HepG2 (cell line): ENCODE measurements at regions not wholly inside any gene's neighbourhood (a gene's known extent, or its start where the extent isn't known, plus 50 kb on each side); places are given as distances from the start of the nearest gene placed in this dataset.

Source experiments
- ATAC-seq: fragments of 200-7000 bp; cut with Tn5 transposase; 3 replicates; pipeline ENCODE4 v1.9.1; 2020; ENCODE audit warnings: mild to moderate bottlenecking, moderate library complexity
- BruUV-seq: library from RNA; stranded (reverse); fragments of 400-500 nt; replicated peaks from 2 replicates; lab custom pipeline; 2021; lab: Mats Ljungman, UMichigan
- CTCF ChIA-PET: fragments of 300-600 bp; formaldehyde crosslinking; extraction: SDS; loops from one replicate; lab custom pipeline; 2021; ENCODE audit warnings: low total read pairs, inconsistent platforms, low intra/inter-chr PET ratio; lab: Yijun Ruan, JAX
- POLR2A ChIA-PET: fragments of 350-600 bp; sonication (Branson Sonifier 250); formaldehyde crosslinking; loops from one replicate; lab custom pipeline; 2020; ENCODE audit warnings: antibody characterized with exemption, inconsistent platforms; lab: Yijun Ruan, JAX
- DNase-seq: peaks from one replicate; pipeline ENCODE4 v3.0.0-alpha.2; 2015; ENCODE audit warnings: low spot score
- FAIRE-seq: peaks from 3 replicates; lab custom pipeline; 2011; peaks lifted over from hg19 to GRCh38; lab: Jason Lieb, UNC
- H2AFZ ChIP-seq: one replicate; pipeline ENCODE4 v1.6.1; 2011; ENCODE audit warnings: low read length, inconsistent platforms
- H3K27ac ChIP-seq: fragments of 300-600 bp; 3 replicates; pipeline ENCODE4 v1.8.0; 2011; ENCODE audit warnings: mixed run types, mild to moderate bottlenecking, mixed read lengths, low read length, inconsistent platforms; ENCODE audit not compliant: insufficient read depth; ENCODE audit errors: extremely low read length
- H3K27me3 ChIP-seq, 2 experiments: fragments of 200-600 bp in 1 of 2; 2 replicates in 1 of 2; 3 replicates in 1 of 2; pipeline versions ENCODE4 v1.6.0 to v1.8.0; 2011; ENCODE audit warnings: low read length in 2 of 2, mild to moderate bottlenecking in 2 of 2, moderate library complexity in 2 of 2, inconsistent platforms in 1 of 2; ENCODE audit not compliant: insufficient read depth in 2 of 2, control insufficient read depth in 1 of 2
- H3K36me3 ChIP-seq, 2 experiments: fragments of 200-600 bp in 1 of 2; replicated peaks in 1 of 2; 2 replicates in 1 of 2; 3 replicates in 1 of 2; pipeline versions ENCODE4 v1.5.1 to v1.8.0; 2011; ENCODE audit warnings: low read length in 2 of 2, inconsistent platforms in 1 of 2; ENCODE audit not compliant: insufficient read depth in 2 of 2, control insufficient read depth in 1 of 2
- H3K4me1 ChIP-seq: 2 replicates; pipeline ENCODE4 v1.5.1; 2012; ENCODE audit warnings: low read length, inconsistent platforms; ENCODE audit not compliant: insufficient read depth
- H3K4me2 ChIP-seq: 2 replicates; pipeline ENCODE4 v1.6.0; 2011; ENCODE audit warnings: low read depth, low read length, inconsistent platforms
- H3K4me3 ChIP-seq, 3 experiments: fragments of 200-600 bp in 1 of 3; sonication (generic), shearing (Covaris generic) in 1 of 3; replicated peaks in 1 of 3; 2 replicates each; pipeline ENCODE4 v1.5.1; 2011 to 2016; ENCODE audit warnings: low read length in 3 of 3, inconsistent platforms in 2 of 3, low read depth in 2 of 3, mild to moderate bottlenecking in 2 of 3, control low read depth in 1 of 3, mixed read lengths in 1 of 3; ENCODE audit not compliant: insufficient read depth in 1 of 3
- H3K79me2 ChIP-seq: one replicate; pipeline ENCODE4 v1.6.1; 2011; ENCODE audit warnings: low read length, inconsistent platforms; ENCODE audit not compliant: insufficient read depth
- H3K9ac ChIP-seq: 2 replicates; pipeline ENCODE4 v1.6.0; 2011; ENCODE audit warnings: mild to moderate bottlenecking, low read depth, low read length, inconsistent platforms; ENCODE audit not compliant: insufficient read depth
- H3K9me3 ChIP-seq: 2 replicates; pipeline ENCODE4 v1.5.1; 2012; ENCODE audit warnings: mild to moderate bottlenecking, low read length
- H4K20me1 ChIP-seq: 2 replicates; pipeline ENCODE4 v1.6.0; 2011; ENCODE audit warnings: inconsistent platforms, mild to moderate bottlenecking, low read length, moderate library complexity; ENCODE audit not compliant: insufficient read depth
- CBFB ChIP-seq: sonication (generic); formaldehyde crosslinking; IDR thresholded peaks from 2 replicates; pipeline ENCODE4 v1.4.0; 2020; ENCODE audit warnings: missing genetic modification reagents
- KLF12 ChIP-seq: sonication (generic); formaldehyde crosslinking; IDR thresholded peaks from 2 replicates; pipeline ENCODE4 v1.4.0; 2020; ENCODE audit warnings: missing genetic modification reagents, borderline replicate concordance
- MBD4 ChIP-seq: IDR thresholded peaks from 2 replicates; pipeline ENCODE4 v1.6.1; 2012; ENCODE audit warnings: low read length, inconsistent platforms, borderline replicate concordance
- MEIS1 ChIP-seq: sonication (generic); formaldehyde crosslinking; IDR thresholded peaks from 2 replicates; pipeline ENCODE4 v1.9.0; 2021; ENCODE audit warnings: mild to moderate bottlenecking, missing genetic modification reagents, moderate library complexity, borderline replicate concordance
- ZNF260 ChIP-seq: sonication (generic); formaldehyde crosslinking; IDR thresholded peaks from 2 replicates; pipeline ENCODE4 v1.4.0; 2020; ENCODE audit warnings: missing genetic modification reagents, low read depth, mild to moderate bottlenecking, borderline replicate concordance
- ZNF724P ChIP-seq: sonication (generic); formaldehyde crosslinking; IDR thresholded peaks from 2 replicates; pipeline ENCODE4 v1.8.0; 2022; ENCODE audit warnings: missing genetic modification reagents, borderline replicate concordance
- WGBS: methylation state at CpG from one replicate; pipeline ENCODE4 v1.1.6; 2017; ENCODE audit warnings: low lambda C conversion rate; 5-methylcytosine and 5-hydroxymethylcytosine counted together
- in situ Hi-C: cut with HindIII; loops from 2 replicates; pipeline ENCODE4 v1.10.0; 2017; ENCODE audit warnings: low pct_unique_long_range_greater_than_20kb; ENCODE audit not compliant: extremely low pct_ligation_motif_present
- intact Hi-C: fragments of 100-400 bp; cut with micrococcal nuclease; formaldehyde crosslinking; loops from one replicate; pipeline ENCODE4 v1.10.0; 2022; ENCODE audit not compliant: unreplicated experiment
- TF ChIP-seq, protein P1 (sequence below): sonication (generic); formaldehyde crosslinking; IDR thresholded peaks from 2 replicates; pipeline ENCODE4 v1.8.0; 2022; ENCODE audit warnings: missing genetic modification reagents, mild to moderate bottlenecking, inconsistent platforms, borderline replicate concordance
- TF ChIP-seq, protein P2 (sequence below): sonication (generic); formaldehyde crosslinking; IDR thresholded peaks from 2 replicates; pipeline ENCODE4 v1.8.0; 2022; ENCODE audit warnings: mild to moderate bottlenecking, missing genetic modification reagents, moderate library complexity

DNA sequence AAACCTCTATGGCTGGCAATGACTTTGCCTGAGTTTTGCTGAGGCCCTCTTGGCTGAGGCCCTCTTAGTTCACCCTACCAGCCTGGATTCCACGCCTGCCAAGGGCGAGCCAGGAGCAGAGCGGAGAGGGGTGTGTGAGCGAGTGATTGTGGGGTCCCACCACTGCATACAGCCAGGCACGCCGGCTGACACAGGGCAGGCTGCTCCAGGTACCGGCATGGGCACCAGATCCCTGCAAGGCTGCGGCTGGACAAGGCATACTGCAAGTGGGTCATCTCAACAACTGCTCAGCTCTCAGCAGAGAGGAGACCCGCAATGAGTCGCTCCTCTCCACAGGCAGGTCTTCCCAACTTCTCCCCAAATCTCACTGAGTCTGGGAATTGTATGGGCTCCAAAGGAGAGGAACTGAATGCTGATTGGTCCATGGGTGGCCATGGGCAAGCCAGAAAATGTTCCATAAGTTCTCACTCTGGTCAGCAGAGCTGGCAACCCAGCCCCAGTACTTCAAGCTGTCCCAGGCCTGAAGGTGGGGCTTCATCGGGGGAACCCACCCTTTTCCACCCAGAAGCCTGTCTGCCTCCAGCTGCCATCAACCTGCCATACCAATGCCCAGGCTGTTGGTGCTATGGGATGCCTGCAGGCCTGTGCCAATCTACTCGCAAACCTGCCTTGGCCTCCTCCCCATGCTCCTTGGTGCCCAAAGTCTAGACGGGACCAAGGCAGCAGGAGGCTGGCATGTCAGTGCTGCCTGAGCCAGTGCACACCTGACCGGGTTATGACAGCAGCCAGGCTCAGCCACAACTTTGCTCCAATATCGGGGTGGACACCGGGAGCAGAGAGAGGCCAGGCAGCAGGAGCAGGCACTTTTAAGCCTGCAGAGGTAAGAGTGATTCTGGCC, 1273.6 kb upstream of the GBE1 start:
- Histone ChIP-seq H3K4me2 (no peak overlapping the region), H3K79me2 (no peaks in the 10 kb centered on the region), H3K27ac (no peak overlapping the region), H3K36me3 (no peaks in the 10 kb centered on the region), H3K9me3 (no peaks in the 10 kb centered on the region), H3K27me3 (no peaks in the 10 kb centered on the region), H3K4me1 (no peaks in the 10 kb centered on the region), H3K4me3 (no peak overlapping the region), H4K20me1 (no peaks in the 10 kb centered on the region), H2AFZ (no peak overlapping the region), H3K9ac (no peak overlapping the region)
- POLR2A ChIA-PET, result no interaction called here
- WGBS, result 0% methylated on average over 2 of the region's 16 CpGs
- TF ChIP-seq, protein P1, sequence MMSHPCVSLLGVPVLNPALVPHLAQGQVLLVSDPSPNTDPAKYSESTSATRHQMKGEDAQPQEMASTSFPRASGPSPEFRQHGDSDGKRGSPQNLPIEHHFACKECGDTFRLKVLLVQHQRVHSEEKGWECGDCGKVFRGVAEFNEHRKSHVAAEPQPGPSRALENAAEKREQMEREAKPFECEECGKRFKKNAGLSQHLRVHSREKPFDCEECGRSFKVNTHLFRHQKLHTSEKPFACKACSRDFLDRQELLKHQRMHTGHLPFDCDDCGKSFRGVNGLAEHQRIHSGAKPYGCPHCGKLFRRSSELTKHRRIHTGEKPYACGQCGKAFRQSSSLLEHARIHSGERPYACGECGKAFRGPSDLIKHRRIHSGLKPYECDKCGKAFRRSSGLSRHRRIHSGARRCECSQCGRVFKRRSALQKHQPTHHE (CRISPR knock-in tag), result no peak
- no peak for TF ChIP-seq MBD4
- TF ChIP-seq MEIS1, result no peak
- TF ChIP-seq KLF12 (CRISPR knock-in tag), result no peak
- TF ChIP-seq, protein P2, sequence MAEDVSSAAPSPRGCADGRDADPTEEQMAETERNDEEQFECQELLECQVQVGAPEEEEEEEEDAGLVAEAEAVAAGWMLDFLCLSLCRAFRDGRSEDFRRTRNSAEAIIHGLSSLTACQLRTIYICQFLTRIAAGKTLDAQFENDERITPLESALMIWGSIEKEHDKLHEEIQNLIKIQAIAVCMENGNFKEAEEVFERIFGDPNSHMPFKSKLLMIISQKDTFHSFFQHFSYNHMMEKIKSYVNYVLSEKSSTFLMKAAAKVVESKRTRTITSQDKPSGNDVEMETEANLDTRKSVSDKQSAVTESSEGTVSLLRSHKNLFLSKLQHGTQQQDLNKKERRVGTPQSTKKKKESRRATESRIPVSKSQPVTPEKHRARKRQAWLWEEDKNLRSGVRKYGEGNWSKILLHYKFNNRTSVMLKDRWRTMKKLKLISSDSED (CRISPR knock-in tag), result no peak
- no peak for TF ChIP-seq ZNF260
- no peak for TF ChIP-seq ZNF724P
- TF ChIP-seq CBFB, result no peak
- CTCF ChIA-PET, result no interaction called here
- in situ Hi-C loops (no loop called here), intact Hi-C loops (no loop called here)
- no peak for ATAC-seq
- DNase-seq, result no peak
- no TSS peak for BruUV-seq
- FAIRE-seq, result no peak
